ENCODE measurements at regions not wholly inside any gene's neighbourhood (a gene's known extent, or its start where the extent isn't known, plus 50 kb on each side); places are given as distances from the start of the nearest gene placed in this dataset.
A peak's percentile ranks its signal among the peaks of the same experiment; 100 is the strongest.

- TF ChIP-seq, protein P1, sequence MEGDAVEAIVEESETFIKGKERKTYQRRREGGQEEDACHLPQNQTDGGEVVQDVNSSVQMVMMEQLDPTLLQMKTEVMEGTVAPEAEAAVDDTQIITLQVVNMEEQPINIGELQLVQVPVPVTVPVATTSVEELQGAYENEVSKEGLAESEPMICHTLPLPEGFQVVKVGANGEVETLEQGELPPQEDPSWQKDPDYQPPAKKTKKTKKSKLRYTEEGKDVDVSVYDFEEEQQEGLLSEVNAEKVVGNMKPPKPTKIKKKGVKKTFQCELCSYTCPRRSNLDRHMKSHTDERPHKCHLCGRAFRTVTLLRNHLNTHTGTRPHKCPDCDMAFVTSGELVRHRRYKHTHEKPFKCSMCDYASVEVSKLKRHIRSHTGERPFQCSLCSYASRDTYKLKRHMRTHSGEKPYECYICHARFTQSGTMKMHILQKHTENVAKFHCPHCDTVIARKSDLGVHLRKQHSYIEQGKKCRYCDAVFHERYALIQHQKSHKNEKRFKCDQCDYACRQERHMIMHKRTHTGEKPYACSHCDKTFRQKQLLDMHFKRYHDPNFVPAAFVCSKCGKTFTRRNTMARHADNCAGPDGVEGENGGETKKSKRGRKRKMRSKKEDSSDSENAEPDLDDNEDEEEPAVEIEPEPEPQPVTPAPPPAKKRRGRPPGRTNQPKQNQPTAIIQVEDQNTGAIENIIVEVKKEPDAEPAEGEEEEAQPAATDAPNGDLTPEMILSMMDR (IDR thresholded peaks at IDR 0.05) = peak in 1 of 6 experiments; percentile 10
- TF ChIP-seq POLR2A (IDR thresholded peaks at IDR 0.05) = no peak
These were observed 57.7 kb upstream of the ZNRF2 start for GRCh38 chr7:30226614-30227268.
